ACC112 (cell line): ENCODE measurements at regions not wholly inside any gene's neighbourhood (a gene's known extent, or its start where the extent isn't known, plus 50 kb on each side); places are given as distances from the start of the nearest gene placed in this dataset.

ENCODE experiments used
- H2AFZ ChIP-seq: fragments of 200-600 bp; sonication (generic); one replicate; pipeline ENCODE4 v1.6.0; 2017; ENCODE audit warnings: antibody characterized with exemption, low read length; ENCODE audit not compliant: unreplicated experiment
- H3K27ac ChIP-seq: fragments of 200-600 bp; sonication (generic); 2 replicates; pipeline ENCODE4 v1.5.1; 2014; ENCODE audit warnings: low read depth, mild to moderate bottlenecking, antibody characterized with exemption, low read length, moderate library complexity
- H3K27me3 ChIP-seq: fragments of 200-600 bp; sonication (generic); 2 replicates; pipeline ENCODE4 v1.6.1; 2014; ENCODE audit warnings: mild to moderate bottlenecking, antibody characterized with exemption, low read length, moderate library complexity, mixed read lengths; ENCODE audit not compliant: insufficient read depth
- H3K36me3 ChIP-seq: fragments of 200-600 bp; sonication (generic); 2 replicates; pipeline ENCODE4 v1.6.1; 2016; ENCODE audit warnings: mild to moderate bottlenecking, antibody characterized with exemption, low read length, moderate library complexity, mixed read lengths; ENCODE audit not compliant: insufficient read depth
- H3K4me1 ChIP-seq: fragments of 200-600 bp; sonication (generic); one replicate; pipeline ENCODE4 v1.6.1; 2016; ENCODE audit warnings: low read length, mixed read lengths; ENCODE audit not compliant: insufficient read depth, unreplicated experiment, control insufficient read depth
- H3K4me3 ChIP-seq: fragments of 200-600 bp; sonication (generic); 2 replicates; pipeline ENCODE4 v1.5.1; 2014; ENCODE audit warnings: mild to moderate bottlenecking, low read depth, low read length
- H3K79me2 ChIP-seq: fragments of 200-600 bp; sonication (generic); one replicate; pipeline ENCODE4 v1.6.0; 2016; ENCODE audit warnings: low read length; ENCODE audit not compliant: control insufficient read depth, unreplicated experiment, insufficient read depth

- H3K27ac ChIP-seq, result no peak overlapping the region
- no peaks in the 10 kb centered on the region for H3K27me3 ChIP-seq
- H3K4me1 ChIP-seq, result no peaks in the 10 kb centered on the region
These were observed 472.4 kb upstream of the MGMT start for GRCh38 chr10:128994598-128995143.

GRCh38 chr10:128995676-128996075 is 471.4 kb upstream of the MGMT start:
- H3K4me3 ChIP-seq, result no peak overlapping the region
- no peak overlapping the region for H3K27ac ChIP-seq
- H3K79me2 ChIP-seq, result no peaks in the 10 kb centered on the region
- H3K4me1 ChIP-seq, result no peaks in the 10 kb centered on the region
- H3K36me3 ChIP-seq, result no peaks in the 10 kb centered on the region
- no peaks in the 10 kb centered on the region for H3K27me3 ChIP-seq
- no peak overlapping the region for H2AFZ ChIP-seq

More at GRCh38 chr10:128994598-128995143, 472.4 kb upstream of the MGMT start:
- no peaks in the 10 kb centered on the region for H3K79me2 ChIP-seq
- no peak overlapping the region for H3K4me3 ChIP-seq
- no peaks in the 10 kb centered on the region for H3K36me3 ChIP-seq
- no peak overlapping the region for H2AFZ ChIP-seq

- H3K4me1 ChIP-seq, result no peaks in the 10 kb centered on the region
- no peak overlapping the region for H3K4me3 ChIP-seq
- no peak overlapping the region for H2AFZ ChIP-seq
- H3K36me3 ChIP-seq, result no peaks in the 10 kb centered on the region
- no peak overlapping the region for H3K27ac ChIP-seq
- no peaks in the 10 kb centered on the region for H3K79me2 ChIP-seq
- H3K27me3 ChIP-seq, result no peaks in the 10 kb centered on the region
These were observed 470.9 kb upstream of the MGMT start for GRCh38 chr10:128996092-128996491.

- no peaks in the 10 kb centered on the region for H3K36me3 ChIP-seq
- no peak overlapping the region for H3K4me3 ChIP-seq
- H2AFZ ChIP-seq, result no peak overlapping the region
- no peak overlapping the region for H3K27ac ChIP-seq
- no peaks in the 10 kb centered on the region for H3K4me1 ChIP-seq
- no peaks in the 10 kb centered on the region for H3K79me2 ChIP-seq
- no peaks in the 10 kb centered on the region for H3K27me3 ChIP-seq
These were observed 468.8 kb upstream of the MGMT start for GRCh38 chr10:128998101-128998805.

- Histone ChIP-seq H3K79me2 (no peaks in the 10 kb centered on the region), H3K27ac (no peak overlapping the region), H3K4me3 (no peak overlapping the region), H2AFZ (no peak overlapping the region), H3K27me3 (no peaks in the 10 kb centered on the region), H3K36me3 (no peaks in the 10 kb centered on the region), H3K4me1 (no peaks in the 10 kb centered on the region)
These were observed 462.6 kb upstream of the MGMT start for GRCh38 chr10:129004398-129004797.

- Histone ChIP-seq H3K27ac (no peak overlapping the region), H3K36me3 (no peaks in the 10 kb centered on the region), H2AFZ (no peak overlapping the region), H3K4me3 (no peak overlapping the region), H3K27me3 (no peaks in the 10 kb centered on the region), H3K79me2 (no peaks in the 10 kb centered on the region), H3K4me1 (no peaks in the 10 kb centered on the region)
These were observed 462.0 kb upstream of the MGMT start for GRCh38 chr10:129005080-129005479.

GRCh38 chr10:129005804-129006203 is 461.2 kb upstream of the MGMT start:
- Histone ChIP-seq H3K27ac (no peak overlapping the region), H3K4me3 (no peak overlapping the region), H3K36me3 (no peaks in the 10 kb centered on the region), H3K27me3 (no peaks in the 10 kb centered on the region), H2AFZ (no peak overlapping the region), H3K4me1 (no peaks in the 10 kb centered on the region), H3K79me2 (no peaks in the 10 kb centered on the region)

- H3K4me3 ChIP-seq, result no peak overlapping the region
- H3K27me3 ChIP-seq, result peaks cover 23% of the 10 kb centered on the region
- no peaks in the 10 kb centered on the region for H3K4me1 ChIP-seq
- H2AFZ ChIP-seq, result no peak overlapping the region
- no peaks in the 10 kb centered on the region for H3K36me3 ChIP-seq
- no peaks in the 10 kb centered on the region for H3K79me2 ChIP-seq
- no peak overlapping the region for H3K27ac ChIP-seq
These were observed 448.5 kb upstream of the MGMT start for GRCh38 chr10:129018511-129018910.

GRCh38 chr10:129020651-129021330 is 446.2 kb upstream of the MGMT start:
- H2AFZ ChIP-seq, result no peak overlapping the region
- no peaks in the 10 kb centered on the region for H3K79me2 ChIP-seq
- no peak overlapping the region for H3K4me3 ChIP-seq
- no peaks in the 10 kb centered on the region for H3K4me1 ChIP-seq
- peaks cover 42% of the 10 kb centered on the region for H3K27me3 ChIP-seq
- H3K36me3 ChIP-seq, result no peaks in the 10 kb centered on the region
- no peak overlapping the region for H3K27ac ChIP-seq

- Histone ChIP-seq H2AFZ (no peak overlapping the region), H3K4me3 (no peak overlapping the region), H3K27me3 (peaks cover 51% of the 10 kb centered on the region), H3K4me1 (no peaks in the 10 kb centered on the region), H3K79me2 (no peaks in the 10 kb centered on the region), H3K27ac (no peak overlapping the region), H3K36me3 (no peaks in the 10 kb centered on the region)
These were observed 445.3 kb upstream of the MGMT start for GRCh38 chr10:129021594-129022304.
